ENCODE measurements at regions not wholly inside any gene's neighbourhood (a gene's known extent, or its start where the extent isn't known, plus 50 kb on each side); places are given as distances from the start of the nearest gene placed in this dataset.

- Histone ChIP-seq H2AFZ (ENCODE audit: low read depth, low read length) (no peak overlapping the region), H3F3A (ENCODE audit: insufficient read depth, low read length, poor library complexity, severe bottlenecking) (no peaks in the 10 kb centered on the region), H3K9me2 (ENCODE audit: insufficient read depth, low read length) (no peaks in the 10 kb centered on the region), H3K36me3 (ENCODE audit: insufficient read depth, low read length) (no peaks in the 10 kb centered on the region), H3K4me3 (ENCODE audit: low read length) (no peak overlapping the region), H3K9ac (ENCODE audit: low read length) (no peak overlapping the region), H3K9me3 (ENCODE audit: low read length) (no peaks in the 10 kb centered on the region), H3K27ac (ENCODE audit: low read length) (no peak overlapping the region), H4K20me1 (ENCODE audit: insufficient read depth) (no peaks in the 10 kb centered on the region), H3K79me2 (replicated peaks; ENCODE audit: insufficient read depth, low read length) (no peaks in the 10 kb centered on the region), H3K27me3 (ENCODE audit: insufficient read depth, low read depth, low read length) (no peaks in the 10 kb centered on the region), H3K4me2 (ENCODE audit: low read length) (no peak overlapping the region)
- TF ChIP-seq MXI1 (conservative IDR thresholded peaks at IDR 0.05; ENCODE audit: poor library complexity, severe bottlenecking), result no peak
- TF ChIP-seq POLR2AphosphoS5 (IDR thresholded peaks at IDR 0.05), result no peak
- no peak for TF ChIP-seq EZH2 (IDR thresholded peaks at IDR 0.05; ENCODE audit: borderline replicate concordance, insufficient read depth, low read length, poor library complexity, severe bottlenecking)
- no peak for TF ChIP-seq RAD21 (conservative IDR thresholded peaks at IDR 0.05)
- no peak for TF ChIP-seq CTCF (IDR thresholded peaks at IDR 0.05; ENCODE audit: poor library complexity, severe bottlenecking)
- TF ChIP-seq TAF1 (IDR thresholded peaks at IDR 0.05; ENCODE audit: low read depth), result no peak
- no peak for TF ChIP-seq EP300 (conservative IDR thresholded peaks at IDR 0.05; ENCODE audit: poor library complexity, severe bottlenecking)
- TF ChIP-seq SMC3 (conservative IDR thresholded peaks at IDR 0.05; ENCODE audit: poor library complexity), result no peak
- TF ChIP-seq REST (IDR thresholded peaks at IDR 0.05; ENCODE audit: borderline replicate concordance), result no peak
Measured at GRCh38 chr3:194875581-194876402, 190.1 kb downstream of the FAM43A start.

GRCh38 chr3:194876403-194877095 is 190.9 kb downstream of the FAM43A start:
- no peak for TF ChIP-seq EP300 (conservative IDR thresholded peaks at IDR 0.05; ENCODE audit: poor library complexity, severe bottlenecking)
- TF ChIP-seq RAD21 (conservative IDR thresholded peaks at IDR 0.05), result no peak
- TF ChIP-seq SMC3 (conservative IDR thresholded peaks at IDR 0.05; ENCODE audit: poor library complexity), result no peak
- TF ChIP-seq POLR2AphosphoS5 (IDR thresholded peaks at IDR 0.05), result no peak
- TF ChIP-seq MXI1 (conservative IDR thresholded peaks at IDR 0.05; ENCODE audit: poor library complexity, severe bottlenecking), result no peak
- no peak for TF ChIP-seq TAF1 (IDR thresholded peaks at IDR 0.05; ENCODE audit: low read depth)
- Histone ChIP-seq H3K79me2 (replicated peaks; ENCODE audit: insufficient read depth, low read length) (no peaks in the 10 kb centered on the region), H3K9me3 (ENCODE audit: low read length) (no peaks in the 10 kb centered on the region), H3K4me3 (ENCODE audit: low read length) (no peak overlapping the region), H3K27ac (ENCODE audit: low read length) (no peak overlapping the region), H2AFZ (ENCODE audit: low read depth, low read length) (no peak overlapping the region), H3K9ac (ENCODE audit: low read length) (no peak overlapping the region), H4K20me1 (ENCODE audit: insufficient read depth) (no peaks in the 10 kb centered on the region), H3K4me2 (ENCODE audit: low read length) (no peak overlapping the region), H3K9me2 (ENCODE audit: insufficient read depth, low read length) (no peaks in the 10 kb centered on the region), H3K27me3 (ENCODE audit: insufficient read depth, low read depth, low read length) (no peaks in the 10 kb centered on the region), H3F3A (ENCODE audit: insufficient read depth, low read length, poor library complexity, severe bottlenecking) (no peaks in the 10 kb centered on the region), H3K36me3 (ENCODE audit: insufficient read depth, low read length) (no peaks in the 10 kb centered on the region)
